HUES6 (cell line): ENCODE measurements at regions not wholly inside any gene's neighbourhood (a gene's known extent, or its start where the extent isn't known, plus 50 kb on each side); places are given as distances from the start of the nearest gene placed in this dataset.

ENCODE experiments used
- H3K27ac ChIP-seq: 2 replicates; pipeline ENCODE4 v1.7.0; 2013; ENCODE audit warnings: low read depth, mild to moderate bottlenecking, low read length, inconsistent platforms
- H3K27me3 ChIP-seq: 2 replicates; pipeline ENCODE4 v1.6.1; 2013; ENCODE audit warnings: low read length; ENCODE audit not compliant: control insufficient read depth, insufficient read depth
- H3K36me3 ChIP-seq: 2 replicates; pipeline ENCODE4 v1.6.1; 2013; ENCODE audit warnings: low read length; ENCODE audit not compliant: control insufficient read depth, insufficient read depth
- H3K4me1 ChIP-seq: 2 replicates; pipeline ENCODE4 v1.6.1; 2013; ENCODE audit warnings: low read length; ENCODE audit not compliant: control insufficient read depth, insufficient read depth
- H3K4me3 ChIP-seq: 2 replicates; pipeline ENCODE4 v1.5.1; 2013; ENCODE audit warnings: low read depth, low read length
- H3K9ac ChIP-seq: one replicate; pipeline ENCODE4 v1.6.1; 2013; ENCODE audit warnings: mild to moderate bottlenecking, low read length
- H3K9me3 ChIP-seq: 2 replicates; pipeline ENCODE4 v1.6.1; 2013; ENCODE audit warnings: low read depth, low read length; ENCODE audit not compliant: control insufficient read depth, insufficient read depth

- Histone ChIP-seq H3K4me3 (no peak overlapping the region), H3K9ac (no peak overlapping the region), H3K36me3 (no peaks in the 10 kb centered on the region), H3K9me3 (no peaks in the 10 kb centered on the region), H3K27ac (no peak overlapping the region), H3K27me3 (peaks cover 42% of the 10 kb centered on the region; the same call in 1 of the 2 replicates), H3K4me1 (peaks cover 5% of the 10 kb centered on the region; the same call in 1 of the 2 replicates)
Measured at GRCh38 chr1:14519976-14520375, 78.5 kb upstream of the KAZN start.

DNA sequence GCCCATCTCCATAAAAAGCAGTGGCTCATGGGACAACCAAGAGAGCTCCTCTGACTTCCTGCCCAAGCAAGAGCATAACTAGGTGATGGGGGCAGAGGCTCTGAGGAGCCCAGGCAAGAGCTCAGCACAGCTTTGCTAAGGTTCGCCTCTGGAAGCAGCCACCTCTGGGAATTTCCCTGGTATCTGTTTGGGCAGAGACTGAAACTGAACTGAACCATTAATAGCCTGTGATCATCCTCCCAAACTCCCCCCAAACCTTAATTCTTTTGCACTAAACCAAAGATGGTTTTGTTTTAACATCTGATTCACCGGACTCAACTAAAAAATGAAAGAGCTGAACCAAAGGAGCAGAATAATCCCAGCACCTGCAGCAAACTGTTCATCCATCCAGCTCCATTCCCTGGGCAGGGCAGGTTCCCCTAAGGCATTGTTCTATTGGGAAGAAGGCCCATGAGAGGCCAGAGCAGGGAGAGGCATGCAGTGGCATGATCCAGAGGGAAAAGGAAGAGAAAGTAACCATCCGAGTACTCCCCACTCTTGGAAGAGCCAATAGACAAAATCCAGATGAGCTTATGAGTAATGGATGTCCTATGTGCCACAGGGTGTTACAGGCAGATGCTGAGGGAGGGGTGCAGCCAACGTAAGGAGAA lies 77.8 kb upstream of the KAZN start:
- H3K27ac ChIP-seq: no peak overlapping the region
- peaks cover 42% of the 10 kb centered on the region; the same call in 1 of the 2 replicates for H3K27me3 ChIP-seq
- peaks cover 5% of the 10 kb centered on the region; the same call in 1 of the 2 replicates for H3K4me1 ChIP-seq
- H3K4me3 ChIP-seq: no peak overlapping the region
- H3K9ac ChIP-seq: no peak overlapping the region
- H3K36me3 ChIP-seq: no peaks in the 10 kb centered on the region
- no peaks in the 10 kb centered on the region for H3K9me3 ChIP-seq

DNA sequence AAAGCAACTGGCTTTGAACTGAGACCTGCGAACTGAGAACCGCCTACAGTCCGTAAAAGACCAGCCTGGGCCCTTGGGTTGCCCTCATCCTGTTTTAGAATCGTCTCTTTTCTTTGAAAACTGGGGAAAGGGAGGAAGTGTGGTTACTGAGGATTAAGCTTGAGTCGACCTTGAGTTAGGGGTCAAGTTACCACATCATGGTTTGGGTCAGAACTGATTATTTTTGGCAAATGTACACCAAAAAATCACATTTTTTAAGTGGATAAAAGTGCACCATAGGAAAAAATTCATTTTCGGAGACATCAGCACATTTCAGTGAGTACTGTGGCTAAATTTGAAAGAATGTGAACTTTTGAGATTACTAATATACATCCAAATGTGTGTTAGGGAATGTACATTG lies 76.9 kb upstream of the KAZN start:
- Histone ChIP-seq H3K27ac (no peak overlapping the region), H3K9me3 (no peaks in the 10 kb centered on the region), H3K4me1 (peaks cover 5% of the 10 kb centered on the region; the same call in 1 of the 2 replicates), H3K36me3 (no peaks in the 10 kb centered on the region), H3K4me3 (no peak overlapping the region), H3K27me3 (peaks cover 42% of the 10 kb centered on the region; the same call in 1 of the 2 replicates), H3K9ac (no peak overlapping the region)

- no peak overlapping the region for H3K27ac ChIP-seq
- H3K9me3 ChIP-seq: no peaks in the 10 kb centered on the region
- peaks cover 42% of the 10 kb centered on the region; the same call in 1 of the 2 replicates for H3K27me3 ChIP-seq
- H3K36me3 ChIP-seq: no peaks in the 10 kb centered on the region
- no peak overlapping the region for H3K4me3 ChIP-seq
- H3K9ac ChIP-seq: no peak overlapping the region
- H3K4me1 ChIP-seq: peaks cover 5% of the 10 kb centered on the region; the same call in 1 of the 2 replicates
Measured at GRCh38 chr1:14522077-14522925, 76.2 kb upstream of the KAZN start.

GRCh38 chr1:14522926-14523241 lies 75.6 kb upstream of the KAZN start:
- H3K9me3 ChIP-seq: no peaks in the 10 kb centered on the region
- no peak overlapping the region for H3K4me3 ChIP-seq
- H3K4me1 ChIP-seq: peaks cover 5% of the 10 kb centered on the region; the same call in 1 of the 2 replicates
- H3K27ac ChIP-seq: no peak overlapping the region
- no peaks in the 10 kb centered on the region for H3K36me3 ChIP-seq
- H3K27me3 ChIP-seq: peaks cover 42% of the 10 kb centered on the region; the same call in 1 of the 2 replicates
- no peak overlapping the region for H3K9ac ChIP-seq

- no peaks in the 10 kb centered on the region for H3K9me3 ChIP-seq
- H3K4me1 ChIP-seq: peaks cover 5% of the 10 kb centered on the region; the same call in 1 of the 2 replicates
- H3K27me3 ChIP-seq: peaks cover 39% of the 10 kb centered on the region
- no peak overlapping the region for H3K4me3 ChIP-seq
- H3K36me3 ChIP-seq: no peaks in the 10 kb centered on the region
- no peak overlapping the region for H3K9ac ChIP-seq
- H3K27ac ChIP-seq: no peak overlapping the region
Measured at GRCh38 chr1:14524826-14525636, 73.5 kb upstream of the KAZN start.

DNA sequence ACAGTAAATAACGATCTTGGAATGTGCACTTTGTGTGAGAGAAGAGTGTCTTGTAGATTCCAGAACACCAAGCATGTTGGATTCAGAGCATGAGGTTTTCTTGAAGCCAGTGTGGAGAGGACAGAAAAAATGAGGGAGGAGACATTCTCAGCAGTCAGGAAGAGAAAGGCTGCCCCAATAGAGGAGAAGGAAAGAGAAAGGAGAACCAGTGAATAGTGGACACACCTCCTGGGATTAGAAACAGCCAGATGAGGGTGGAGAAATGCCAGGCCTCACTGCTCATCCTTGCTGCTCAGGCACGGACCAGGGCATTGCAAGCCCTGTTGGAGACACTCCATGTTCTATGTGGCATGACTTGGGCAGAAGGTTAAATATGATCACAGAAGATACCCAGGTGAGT lies 69.0 kb upstream of the KAZN start:
- Histone ChIP-seq H3K27me3 (peaks cover 26% of the 10 kb centered on the region), H3K4me3 (no peak overlapping the region), H3K4me1 (no peaks in the 10 kb centered on the region), H3K9ac (no peak overlapping the region), H3K9me3 (no peaks in the 10 kb centered on the region), H3K36me3 (no peaks in the 10 kb centered on the region), H3K27ac (no peak overlapping the region)

DNA sequence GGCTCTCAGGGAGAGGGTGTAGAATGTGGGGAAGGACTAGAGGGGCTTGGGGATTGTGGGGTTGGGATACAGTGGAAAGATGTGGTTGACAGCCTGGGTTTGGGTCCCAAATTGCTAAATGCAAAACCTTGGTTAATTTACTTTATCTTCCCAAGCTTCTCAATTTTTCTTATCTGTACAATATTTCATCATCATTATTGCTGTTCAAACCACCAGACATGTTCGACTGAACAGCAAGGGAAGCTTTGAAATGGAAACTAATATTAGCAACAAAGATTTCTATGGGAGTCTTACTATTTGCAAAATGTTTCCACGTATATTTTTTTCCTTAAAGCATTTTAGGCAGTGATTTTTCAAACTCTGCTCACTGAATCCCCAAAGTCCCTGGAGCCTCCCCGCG lies 67.0 kb upstream of the KAZN start:
- no peaks in the 10 kb centered on the region for H3K4me1 ChIP-seq
- no peaks in the 10 kb centered on the region for H3K9me3 ChIP-seq
- H3K9ac ChIP-seq: no peak overlapping the region
- H3K27me3 ChIP-seq: peaks cover 17% of the 10 kb centered on the region
- no peak overlapping the region for H3K27ac ChIP-seq
- H3K36me3 ChIP-seq: no peaks in the 10 kb centered on the region
- H3K4me3 ChIP-seq: no peak overlapping the region

DNA sequence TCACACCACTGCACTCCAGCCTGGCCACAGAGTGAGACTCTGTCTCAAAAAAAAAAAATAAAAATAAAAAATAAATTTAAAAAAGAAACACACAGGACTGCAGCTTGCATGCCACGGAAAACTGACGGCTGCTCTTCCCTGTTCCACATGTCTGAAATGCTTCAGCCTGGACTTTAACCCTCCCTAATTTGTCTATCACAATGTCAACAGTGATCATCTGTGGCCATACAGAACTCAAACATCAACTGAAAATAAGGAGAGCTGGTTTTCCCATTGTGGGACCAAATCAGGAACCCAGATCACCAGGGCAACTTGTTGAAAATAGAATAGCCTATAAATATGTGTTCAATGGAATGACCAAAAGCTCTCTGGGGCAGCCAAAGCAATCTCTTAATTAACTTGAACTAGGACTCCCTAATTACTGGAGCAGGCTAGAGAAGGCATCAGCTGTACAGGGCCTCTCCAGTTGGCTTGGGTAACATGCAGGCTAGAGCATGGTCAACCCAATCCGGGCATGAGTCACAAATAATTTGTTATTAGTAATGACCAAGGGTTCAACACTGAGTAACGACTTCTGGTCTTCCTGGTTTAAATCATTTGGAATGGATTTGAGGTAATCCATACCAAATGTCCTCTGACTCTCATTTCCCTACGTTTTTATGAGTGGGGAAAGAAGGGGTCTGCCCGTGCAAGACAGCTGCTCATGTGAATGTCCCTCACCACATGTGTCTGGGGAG lies 62.7 kb upstream of the KAZN start:
- H3K9me3 ChIP-seq: no peaks in the 10 kb centered on the region
- peaks cover 7% of the 10 kb centered on the region for H3K27me3 ChIP-seq
- H3K36me3 ChIP-seq: no peaks in the 10 kb centered on the region
- H3K27ac ChIP-seq: no peak overlapping the region
- no peak overlapping the region for H3K9ac ChIP-seq
- H3K4me1 ChIP-seq: peaks cover 3% of the 10 kb centered on the region; the same call in 1 of the 2 replicates
- no peak overlapping the region for H3K4me3 ChIP-seq

DNA sequence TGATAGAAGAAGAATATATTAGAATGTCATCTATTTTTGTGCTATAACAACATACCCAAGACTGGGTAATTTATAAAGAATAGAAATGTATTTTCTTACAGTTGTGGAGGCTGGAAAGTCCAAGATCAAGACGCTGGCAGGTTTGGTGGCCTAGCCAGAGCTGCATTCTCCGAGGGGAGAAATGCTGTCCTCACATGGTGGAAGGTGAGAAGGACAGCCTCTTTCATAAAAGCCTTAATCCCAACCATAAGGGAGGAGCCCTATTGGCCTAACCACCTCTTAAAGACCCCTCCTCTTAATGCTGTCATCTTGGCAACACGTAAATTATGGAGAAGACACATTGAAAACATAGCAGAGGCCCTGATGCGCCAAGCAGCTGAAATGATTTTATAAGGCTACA lies 60.1 kb upstream of the KAZN start:
- H3K27me3 ChIP-seq: no peaks in the 10 kb centered on the region
- H3K36me3 ChIP-seq: no peaks in the 10 kb centered on the region
- no peak overlapping the region for H3K4me3 ChIP-seq
- H3K9ac ChIP-seq: no peak overlapping the region
- no peak overlapping the region for H3K27ac ChIP-seq
- H3K9me3 ChIP-seq: no peaks in the 10 kb centered on the region
- H3K4me1 ChIP-seq: peaks cover 3% of the 10 kb centered on the region; the same call in 1 of the 2 replicates
